ENCODE measurements at regions not wholly inside any gene's neighbourhood (a gene's known extent, or its start where the extent isn't known, plus 50 kb on each side); places are given as distances from the start of the nearest gene placed in this dataset.
"Not testable (repeated sequence)": the region's sequence is repeated elsewhere in the genome, so short reads cannot be mapped to it uniquely, and the experiment has no call there.

DNA sequence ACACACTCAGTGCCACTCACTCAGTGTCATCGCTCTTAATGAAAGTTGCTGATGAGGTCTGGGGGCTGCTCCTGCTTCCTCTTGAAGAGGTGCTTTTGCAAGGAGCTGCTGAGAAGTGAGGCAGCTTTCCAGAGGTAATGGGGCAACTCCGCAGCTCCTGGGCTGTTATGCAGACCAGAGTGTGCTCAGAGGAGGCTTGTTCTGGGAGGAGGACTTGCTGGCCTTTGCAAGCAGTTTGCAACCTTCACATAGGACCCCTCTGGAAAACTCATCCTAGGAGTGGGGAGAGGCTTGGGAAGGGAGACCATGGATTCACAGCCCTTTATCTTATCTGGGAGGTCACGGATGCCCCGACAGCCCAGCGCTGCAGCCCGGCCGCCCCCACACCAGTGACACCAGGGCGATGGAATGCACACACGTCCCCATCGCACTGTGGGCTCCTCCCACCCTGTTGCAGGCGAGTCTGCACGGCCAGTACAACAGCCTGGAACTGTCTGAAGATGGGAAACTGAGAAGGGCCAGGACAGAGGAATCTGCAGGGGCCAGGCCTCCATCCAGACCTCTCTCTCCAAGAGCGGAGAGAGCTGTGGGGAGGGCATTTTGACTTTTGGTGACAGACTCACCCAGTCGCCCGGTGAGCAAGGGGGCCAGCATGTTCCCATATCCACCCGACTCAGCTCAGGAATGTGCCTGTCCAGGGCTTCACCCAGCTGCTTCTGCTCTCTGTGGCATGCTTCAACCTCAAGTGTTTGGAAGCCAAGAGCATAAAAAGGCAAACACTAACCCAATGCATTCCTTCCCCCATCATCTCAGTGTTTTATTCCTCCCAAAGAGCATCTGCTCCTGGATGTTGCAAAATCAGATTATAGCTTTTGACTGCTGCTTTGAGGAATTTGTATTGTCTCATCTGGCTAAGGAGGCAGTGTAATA lies 78.6 kb upstream of the ZNF469 start:
- Mint-ChIP-seq H3K4me1 (ENCODE audit: low read depth) (no peaks in the 10 kb centered on the region), H3K27me3 (ENCODE audit: insufficient read depth) (no peaks in the 10 kb centered on the region), H3K36me3 (ENCODE audit: low read depth) (no peaks in the 10 kb centered on the region), H3K4me3 (no peak overlapping the region), H3K9me3 (peaks cover 10% of the 10 kb centered on the region), H3K27ac (no peak overlapping the region)
- no peak for DNase-seq (ENCODE audit: low spot score)
- intact Hi-C loops (cut with micrococcal nuclease), result no loop called here

DNA sequence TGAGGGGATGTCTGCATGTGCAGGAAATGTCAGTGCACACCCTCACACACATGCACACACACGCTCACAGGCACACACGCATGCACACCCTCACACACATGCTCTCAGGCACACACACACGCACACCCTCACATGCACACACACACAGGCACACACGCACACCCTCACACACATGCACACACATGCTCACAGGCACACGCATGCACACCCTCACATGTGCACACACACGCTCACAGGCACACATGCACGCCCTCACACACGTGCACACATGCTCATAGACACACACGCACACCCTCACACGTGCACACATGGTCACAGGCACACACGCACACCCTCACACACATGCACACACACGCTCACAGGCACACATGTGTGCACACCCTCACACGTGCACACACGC lies 77.6 kb upstream of the ZNF469 start:
- no peaks in the 10 kb centered on the region for H3K27me3 Mint-ChIP-seq (ENCODE audit: insufficient read depth)
- H3K9me3 Mint-ChIP-seq, result peaks cover 10% of the 10 kb centered on the region
- H3K36me3 Mint-ChIP-seq (ENCODE audit: low read depth), result no peaks in the 10 kb centered on the region
- intact Hi-C loops (cut with micrococcal nuclease), result no loop called here
- no peak overlapping the region for H3K4me3 Mint-ChIP-seq
- no peak for DNase-seq (ENCODE audit: low spot score)
- H3K4me1 Mint-ChIP-seq (ENCODE audit: low read depth), result no peaks in the 10 kb centered on the region
- no peak overlapping the region for H3K27ac Mint-ChIP-seq

DNA sequence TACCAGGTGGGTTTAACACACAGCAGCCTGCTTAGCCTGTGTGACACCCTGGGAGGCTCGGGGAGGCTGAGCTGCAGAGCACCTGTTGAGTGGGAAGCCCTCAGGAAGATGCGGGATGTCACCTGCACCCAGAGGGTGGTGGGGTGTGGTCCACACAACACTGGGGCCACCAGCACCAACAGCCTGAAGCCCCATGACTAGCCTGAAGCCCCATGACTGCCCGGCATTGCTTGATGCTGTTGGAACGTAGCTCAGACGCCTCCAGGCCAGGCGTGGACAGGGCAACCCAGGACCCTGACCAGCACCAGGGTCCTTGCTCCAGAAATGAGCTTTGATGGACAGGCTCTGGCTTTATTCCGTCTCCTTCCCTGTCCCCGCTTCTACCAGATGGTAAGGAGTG lies 76.3 kb upstream of the ZNF469 start:
- Mint-ChIP-seq H3K27me3 (ENCODE audit: insufficient read depth) (no peaks in the 10 kb centered on the region), H3K4me1 (ENCODE audit: low read depth) (no peaks in the 10 kb centered on the region), H3K27ac (no peak overlapping the region), H3K4me3 (no peak overlapping the region), H3K36me3 (ENCODE audit: low read depth) (no peaks in the 10 kb centered on the region), H3K9me3 (peaks cover 10% of the 10 kb centered on the region)
- intact Hi-C loops (cut with micrococcal nuclease), result no loop called here
- no peak for DNase-seq (ENCODE audit: low spot score)

DNA sequence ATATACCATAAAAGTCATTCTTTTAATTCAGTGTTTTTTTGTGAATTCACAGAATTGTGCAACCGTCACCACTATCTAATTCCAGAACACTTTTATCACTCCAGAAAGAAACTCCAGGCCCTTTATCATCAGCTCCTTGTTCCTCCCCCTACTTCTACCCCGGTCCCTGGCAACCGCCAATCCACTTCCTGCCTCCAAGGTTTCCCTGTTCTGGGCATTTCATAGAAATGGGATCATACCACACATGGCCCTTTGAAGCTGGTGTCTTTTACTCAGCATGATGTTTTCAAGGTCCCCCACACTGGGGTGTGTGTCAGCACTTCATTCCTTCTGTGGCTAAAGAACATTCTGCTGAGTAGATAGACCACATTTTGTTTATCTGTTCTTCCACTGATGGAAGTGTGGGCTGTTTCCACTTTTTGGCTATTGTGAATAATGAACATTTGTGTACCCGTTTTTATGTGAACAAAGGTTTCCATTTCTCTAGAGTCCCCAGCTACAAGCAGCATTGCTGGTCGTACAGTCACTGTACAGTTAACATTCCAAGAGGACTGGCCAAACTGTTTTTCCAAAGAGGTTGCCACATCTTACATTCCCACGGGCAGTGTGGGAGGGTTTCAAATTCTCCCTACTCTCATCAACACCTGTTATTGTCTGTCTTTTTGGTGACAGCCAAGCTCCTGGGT lies 75.8 kb upstream of the ZNF469 start:
- H3K27ac Mint-ChIP-seq, result no peak overlapping the region
- no peaks in the 10 kb centered on the region for H3K27me3 Mint-ChIP-seq (ENCODE audit: insufficient read depth)
- peaks cover 10% of the 10 kb centered on the region for H3K9me3 Mint-ChIP-seq
- H3K4me3 Mint-ChIP-seq, result no peak overlapping the region
- H3K36me3 Mint-ChIP-seq (ENCODE audit: low read depth), result no peaks in the 10 kb centered on the region
- intact Hi-C loops (cut with micrococcal nuclease), result no loop called here
- DNase-seq (ENCODE audit: low spot score), result no peak
- H3K4me1 Mint-ChIP-seq (ENCODE audit: low read depth), result no peaks in the 10 kb centered on the region

DNA sequence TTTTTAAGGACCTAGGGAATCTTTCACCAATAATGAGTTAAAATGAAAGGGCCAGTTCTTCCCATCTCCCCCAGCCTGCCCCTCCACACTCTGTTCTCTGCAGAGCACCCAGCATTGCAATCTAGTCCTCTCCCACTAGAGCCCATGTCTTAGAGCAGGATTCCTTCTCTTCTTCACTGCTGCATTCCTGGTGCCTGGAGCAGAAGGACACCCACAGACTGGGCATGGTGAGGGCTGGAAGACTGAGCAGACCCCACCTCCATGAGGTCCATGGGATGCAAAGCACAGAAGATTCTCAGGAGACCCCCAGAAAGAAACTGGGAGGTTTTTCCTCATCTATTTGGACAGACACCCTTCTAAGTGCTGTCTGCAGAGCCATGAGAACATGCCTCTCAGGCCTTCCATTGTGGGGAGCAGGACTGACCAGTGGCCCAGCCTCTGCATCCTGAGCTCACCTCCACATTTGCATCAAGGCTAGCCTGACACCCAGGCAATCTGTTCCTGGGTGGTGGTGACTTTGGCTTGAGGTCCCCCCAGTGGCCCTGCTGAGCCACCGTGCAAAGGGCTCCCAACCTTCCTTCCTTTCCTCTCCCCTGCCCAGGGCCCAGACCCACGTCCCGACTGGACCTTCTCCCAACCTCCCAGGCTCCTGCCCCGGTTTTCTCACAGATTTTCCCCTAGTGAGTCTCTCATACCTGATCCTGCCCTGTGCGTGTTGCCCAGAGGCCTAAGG lies 74.2 kb upstream of the ZNF469 start:
- intact Hi-C loops (cut with micrococcal nuclease), result no loop called here
- no peaks in the 10 kb centered on the region for H3K4me1 Mint-ChIP-seq (ENCODE audit: low read depth)
- no peak overlapping the region for H3K27ac Mint-ChIP-seq
- peaks cover 4% of the 10 kb centered on the region for H3K27me3 Mint-ChIP-seq (ENCODE audit: insufficient read depth)
- H3K36me3 Mint-ChIP-seq (ENCODE audit: low read depth), result no peaks in the 10 kb centered on the region
- no peak for DNase-seq (ENCODE audit: low spot score)
- H3K4me3 Mint-ChIP-seq, result no peak overlapping the region
- peaks cover 10% of the 10 kb centered on the region for H3K9me3 Mint-ChIP-seq

DNA sequence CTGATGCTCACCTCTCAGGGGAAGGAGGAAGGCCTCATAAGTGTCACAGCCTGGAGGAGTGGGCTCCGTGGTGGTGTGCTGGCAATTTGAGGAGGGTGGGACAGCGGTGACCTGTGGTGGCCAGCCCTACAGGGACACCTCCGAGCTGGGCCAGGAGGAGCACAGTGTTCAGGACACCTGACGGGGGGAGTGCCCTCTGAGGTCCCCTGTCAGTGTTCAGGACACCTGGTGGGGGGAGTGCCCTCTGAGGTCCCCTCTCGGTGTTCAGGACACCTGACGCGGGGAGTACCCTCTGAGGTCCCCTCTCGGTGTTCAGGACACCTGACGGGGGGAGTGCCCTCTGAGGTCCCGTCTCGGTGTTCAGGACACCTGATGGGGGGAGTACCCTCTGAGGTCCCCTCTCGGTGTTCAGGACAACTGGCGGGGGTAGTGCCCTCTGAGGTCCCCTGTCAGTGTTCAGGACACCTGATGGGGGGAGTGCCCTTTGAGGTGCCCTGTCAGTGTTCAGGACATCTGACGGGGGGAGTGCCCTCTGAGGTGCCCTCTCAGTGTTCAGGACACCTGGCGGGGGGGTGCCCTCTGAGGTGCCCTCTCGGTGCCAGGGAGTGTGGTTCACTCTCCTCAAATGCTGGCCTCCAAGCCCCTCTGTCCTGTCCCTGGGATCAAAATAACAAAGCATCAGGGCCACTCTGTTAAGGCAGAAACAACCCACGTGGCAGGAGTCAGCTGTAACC lies 73.4 kb upstream of the ZNF469 start:
- H3K9me3 Mint-ChIP-seq, result peaks cover 10% of the 10 kb centered on the region
- peaks cover 5% of the 10 kb centered on the region for H3K27me3 Mint-ChIP-seq (ENCODE audit: insufficient read depth)
- DNase-seq (ENCODE audit: low spot score), result no peak
- no peak overlapping the region for H3K4me3 Mint-ChIP-seq
- intact Hi-C loops (cut with micrococcal nuclease), result no loop called here
- no peaks in the 10 kb centered on the region for H3K36me3 Mint-ChIP-seq (ENCODE audit: low read depth)
- no peaks in the 10 kb centered on the region for H3K4me1 Mint-ChIP-seq (ENCODE audit: low read depth)
- no peak overlapping the region for H3K27ac Mint-ChIP-seq

DNA sequence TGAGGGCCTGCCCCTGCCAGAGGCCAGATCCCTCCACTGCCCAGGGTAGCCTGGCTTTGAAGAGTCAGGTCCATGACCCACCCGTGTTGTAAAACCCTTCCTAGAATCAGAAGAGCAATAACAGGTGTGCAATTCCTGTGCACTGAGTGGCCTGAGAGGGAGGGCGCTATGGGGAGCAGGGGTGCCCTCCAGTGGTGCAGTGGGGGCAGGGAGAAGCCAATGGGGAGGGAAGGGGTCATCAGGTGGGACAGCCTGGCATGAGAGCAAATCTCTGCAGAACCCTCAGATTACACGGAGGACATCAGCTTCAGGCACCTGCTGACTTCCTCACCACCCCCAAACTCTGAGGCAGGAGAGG lies 72.9 kb upstream of the ZNF469 start:
- no peaks in the 10 kb centered on the region for H3K36me3 Mint-ChIP-seq (ENCODE audit: low read depth)
- no peaks in the 10 kb centered on the region for H3K4me1 Mint-ChIP-seq (ENCODE audit: low read depth)
- H3K4me3 Mint-ChIP-seq, result no peak overlapping the region
- intact Hi-C loops (cut with micrococcal nuclease), result no loop called here
- H3K27ac Mint-ChIP-seq, result no peak overlapping the region
- peaks cover 5% of the 10 kb centered on the region for H3K27me3 Mint-ChIP-seq (ENCODE audit: insufficient read depth)
- no peak for DNase-seq (ENCODE audit: low spot score)
- H3K9me3 Mint-ChIP-seq, result peaks cover 10% of the 10 kb centered on the region

DNA sequence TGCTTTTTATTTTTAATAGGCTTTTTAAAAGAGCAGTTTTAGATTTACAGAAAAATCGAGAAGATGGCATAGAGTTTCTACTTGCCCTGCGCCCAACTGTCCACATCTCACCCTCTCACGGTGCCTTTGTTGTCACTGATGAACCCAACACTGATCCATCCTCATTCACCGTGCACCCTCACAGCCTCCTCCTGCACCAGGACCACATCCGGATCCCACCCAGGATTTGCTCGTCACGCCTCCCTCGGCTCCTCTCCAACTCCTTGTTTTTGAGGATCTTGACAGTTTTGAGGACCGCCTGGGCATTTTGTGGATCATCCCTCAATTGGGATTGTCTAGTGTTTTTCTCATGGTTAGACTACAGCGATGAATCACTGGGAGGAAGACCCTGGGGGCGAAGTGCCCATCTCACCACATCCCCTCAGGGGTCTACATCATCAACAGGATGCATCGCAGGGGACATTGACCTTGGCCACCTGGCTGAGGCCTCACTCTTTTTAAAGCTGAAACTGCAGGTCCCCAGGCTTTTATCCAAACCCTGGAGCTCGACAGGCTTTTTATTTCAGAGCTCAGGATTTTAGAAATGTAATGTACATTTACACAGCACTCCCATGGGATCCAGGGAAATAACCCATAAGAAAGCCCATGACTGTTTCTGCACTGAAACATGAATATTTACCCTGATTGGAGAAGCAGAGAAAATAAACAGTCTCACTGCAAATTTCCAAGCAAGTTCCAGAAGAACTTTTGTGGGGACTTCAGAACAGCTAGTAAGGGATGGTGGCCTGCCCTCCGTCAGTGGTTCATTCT lies 71.8 kb upstream of the ZNF469 start:
- H3K9me3 Mint-ChIP-seq, result no peaks in the 10 kb centered on the region
- H3K36me3 Mint-ChIP-seq (ENCODE audit: low read depth), result no peaks in the 10 kb centered on the region
- no peaks in the 10 kb centered on the region for H3K4me1 Mint-ChIP-seq (ENCODE audit: low read depth)
- H3K27ac Mint-ChIP-seq, result no peak overlapping the region
- peaks cover 5% of the 10 kb centered on the region for H3K27me3 Mint-ChIP-seq (ENCODE audit: insufficient read depth)
- no peak for DNase-seq (ENCODE audit: low spot score)
- no peak overlapping the region for H3K4me3 Mint-ChIP-seq
- intact Hi-C loops (cut with micrococcal nuclease), result no loop called here

DNA sequence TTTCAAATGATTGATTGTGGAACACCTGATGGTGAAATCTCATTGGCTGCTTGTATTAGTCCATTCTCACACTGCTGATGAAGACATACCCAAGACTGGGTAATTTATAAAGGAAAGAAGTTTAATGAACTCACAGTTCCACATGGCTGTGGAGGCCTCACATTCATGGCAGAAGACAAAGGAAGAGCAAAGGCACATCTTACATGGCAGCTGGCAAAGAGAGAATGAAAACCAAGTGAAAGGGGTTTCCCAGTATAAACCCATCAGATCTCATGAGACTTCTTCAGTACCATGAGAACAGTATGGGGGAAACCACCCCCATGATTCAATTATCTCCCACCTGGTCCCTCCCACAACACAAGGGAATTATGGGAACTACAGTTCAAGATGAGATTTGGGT lies 70.9 kb upstream of the ZNF469 start:
- H3K4me3 Mint-ChIP-seq; H3K4me1 Mint-ChIP-seq (ENCODE audit: low read depth); H3K9me3 Mint-ChIP-seq; DNase-seq (ENCODE audit: low spot score); H3K27me3 Mint-ChIP-seq (ENCODE audit: insufficient read depth); intact Hi-C loops (cut with micrococcal nuclease); H3K27ac Mint-ChIP-seq; H3K36me3 Mint-ChIP-seq (ENCODE audit: low read depth): not testable (repeated sequence)

DNA sequence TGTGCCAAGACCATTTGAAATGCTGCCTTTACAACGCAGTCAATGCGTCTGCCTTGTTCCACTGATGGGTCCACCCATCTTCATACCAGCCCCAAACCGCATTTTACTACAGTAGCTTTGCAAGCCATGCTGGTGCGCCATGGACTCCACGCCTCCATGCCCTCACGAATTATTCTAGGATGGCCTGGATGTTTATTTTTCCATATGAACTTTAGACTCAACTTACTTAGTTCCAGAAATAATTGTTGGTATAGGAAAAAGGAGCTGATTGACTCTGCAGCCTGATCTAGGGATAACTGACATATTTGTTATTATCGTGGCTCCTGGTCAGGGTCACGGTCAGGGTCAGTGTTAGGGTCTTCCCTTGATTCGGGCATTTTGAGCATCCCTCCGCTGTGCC lies 70.0 kb upstream of the ZNF469 start:
- H3K9me3 Mint-ChIP-seq, result no peaks in the 10 kb centered on the region
- intact Hi-C loops (cut with micrococcal nuclease), result no loop called here
- no peaks in the 10 kb centered on the region for H3K36me3 Mint-ChIP-seq (ENCODE audit: low read depth)
- H3K4me1 Mint-ChIP-seq (ENCODE audit: low read depth), result no peaks in the 10 kb centered on the region
- DNase-seq (ENCODE audit: low spot score), result no peak
- no peak overlapping the region for H3K4me3 Mint-ChIP-seq
- no peak overlapping the region for H3K27ac Mint-ChIP-seq
- H3K27me3 Mint-ChIP-seq (ENCODE audit: insufficient read depth), result peaks cover 5% of the 10 kb centered on the region

DNA sequence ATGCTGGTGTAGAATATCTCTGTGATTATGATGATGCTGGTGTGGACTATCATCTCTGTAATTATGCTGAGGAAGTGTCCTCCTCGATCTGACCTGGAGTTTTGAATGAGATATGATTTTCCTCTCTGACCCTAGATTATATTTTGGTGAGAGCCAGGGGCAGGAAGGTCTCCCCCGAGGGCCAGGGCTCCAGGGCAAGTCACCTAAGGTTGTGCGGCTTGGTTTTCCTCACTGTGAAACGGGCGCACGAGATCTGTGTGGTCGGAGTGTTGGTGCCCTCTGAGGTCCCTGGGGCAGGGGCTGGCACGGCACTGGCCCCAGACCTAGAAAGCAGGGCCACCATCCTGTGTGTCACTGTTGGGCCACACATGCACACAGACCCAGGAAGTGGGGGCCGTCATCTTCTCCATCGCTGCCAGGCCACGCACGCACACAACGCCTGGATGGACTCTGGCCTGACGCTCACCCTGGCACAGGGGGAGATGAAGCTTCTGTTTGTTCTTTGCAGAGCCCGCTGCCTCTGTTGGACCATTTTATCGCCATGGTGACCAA lies 67.7 kb upstream of the ZNF469 start:
- Mint-ChIP-seq H3K27me3 (ENCODE audit: insufficient read depth) (peaks cover 5% of the 10 kb centered on the region), H3K27ac (no peak overlapping the region), H3K4me3 (no peak overlapping the region), H3K4me1 (ENCODE audit: low read depth) (no peaks in the 10 kb centered on the region), H3K9me3 (no peaks in the 10 kb centered on the region), H3K36me3 (ENCODE audit: low read depth) (no peaks in the 10 kb centered on the region)
- no peak for DNase-seq (ENCODE audit: low spot score)
- intact Hi-C loops (cut with micrococcal nuclease), result no loop called here

DNA sequence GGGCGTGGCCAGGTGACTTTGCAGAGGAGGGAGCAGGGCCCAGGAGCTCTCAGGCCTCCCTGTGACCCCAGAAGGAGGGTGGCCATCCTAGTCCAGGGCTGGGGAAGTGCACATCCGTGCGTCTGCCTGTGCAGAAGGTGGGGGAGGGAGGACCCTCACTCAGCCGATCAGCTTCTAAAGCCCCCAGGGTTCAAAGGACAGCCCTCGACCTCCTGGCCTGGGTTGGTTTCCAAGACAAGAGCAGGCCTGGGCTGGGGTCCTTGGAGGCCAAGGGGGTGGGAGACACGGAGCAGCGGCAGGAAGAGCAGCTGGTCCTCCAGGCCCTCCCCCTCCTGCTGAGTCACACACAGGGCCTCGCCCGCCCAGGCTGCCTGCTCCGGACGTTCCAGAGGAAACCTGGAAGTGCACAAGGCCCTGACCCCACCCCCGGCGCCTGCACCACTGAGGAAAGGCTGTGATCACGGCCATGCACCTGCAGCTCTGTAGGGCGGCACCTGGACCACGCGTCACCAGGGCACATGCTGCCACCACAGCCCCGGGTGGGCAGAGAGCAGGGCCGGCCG lies 67.1 kb upstream of the ZNF469 start:
- DNase-seq (ENCODE audit: low spot score), result no peak
- intact Hi-C loops (cut with micrococcal nuclease), result no loop called here
- no peaks in the 10 kb centered on the region for H3K4me1 Mint-ChIP-seq (ENCODE audit: low read depth)
- no peak overlapping the region for H3K4me3 Mint-ChIP-seq
- H3K27me3 Mint-ChIP-seq (ENCODE audit: insufficient read depth), result peaks cover 5% of the 10 kb centered on the region
- H3K36me3 Mint-ChIP-seq (ENCODE audit: low read depth), result no peaks in the 10 kb centered on the region
- no peak overlapping the region for H3K27ac Mint-ChIP-seq
- H3K9me3 Mint-ChIP-seq, result no peaks in the 10 kb centered on the region

Measured in activated T-helper 1 cell treated with anti-CD3 and anti-CD28 coated beads, Interleukin-12 subunit alpha, Interleukin-12 subunit beta, Interleukin-2, Interleukin-4 antibody, amounts not matched to agents 30 ng/mL and 10 ng/mL and 1 ng/mL, durations not matched to agents 14 hours and 24 hours and 36 hours (primary cell).